Panc1 (cell line): ENCODE measurements at regions not wholly inside any gene's neighbourhood (a gene's known extent, or its start where the extent isn't known, plus 50 kb on each side); places are given as distances from the start of the nearest gene placed in this dataset.
A peak's percentile ranks its signal among the peaks of the same experiment; 100 is the strongest.

Experiments used
- CTCF ChIP-seq: fragments of 450-650 bp; IDR thresholded peaks from 2 replicates; pipeline ENCODE4 v1.5.1; 2017; ENCODE audit warnings: mild to moderate bottlenecking
- POLR2AphosphoS5 ChIP-seq: IDR thresholded peaks from 2 replicates; pipeline ENCODE4 v1.6.1; 2012; ENCODE audit warnings: mild to moderate bottlenecking, low read depth, low read length, moderate library complexity
- REST ChIP-seq, 2 experiments: IDR thresholded peaks; 2 replicates each; pipeline ENCODE4 v1.6.1; 2011 to 2012; ENCODE audit warnings: low read depth in 2 of 2, control low read depth in 1 of 2, low read length in 1 of 2, mild to moderate bottlenecking in 1 of 2, moderate library complexity in 1 of 2; ENCODE audit not compliant: insufficient read depth in 1 of 2
- SIN3A ChIP-seq: IDR thresholded peaks from 2 replicates; pipeline ENCODE4 v1.6.1; 2012; ENCODE audit warnings: low read depth, mild to moderate bottlenecking, low read length, moderate library complexity, borderline replicate concordance; ENCODE audit not compliant: insufficient read depth

GRCh38 chr13:111604097-111604496, 283.7 kb downstream of the TEX29 start:
- peak; percentile 15; the same call in 1 of the 2 replicates for TF ChIP-seq CTCF
- TF ChIP-seq SIN3A = no peak
- TF ChIP-seq POLR2AphosphoS5 = no peak
- no peak for TF ChIP-seq REST (IDR thresholded peaks at IDR 0.05; ENCODE audit: insufficient read depth in 1 of 2, low read depth in 2 of 2, low read length in 1 of 2)
